NT2/D1 (cell line): ENCODE measurements at regions not wholly inside any gene's neighbourhood (a gene's known extent, or its start where the extent isn't known, plus 50 kb on each side); places are given as distances from the start of the nearest gene placed in this dataset.

Experiments
- YY1 ChIP-seq: IDR thresholded peaks from 2 replicates; pipeline ENCODE4 v1.6.1; 2011; ENCODE audit not compliant: insufficient read length, insufficient read depth
- ZNF274 ChIP-seq: IDR thresholded peaks from 2 replicates; pipeline ENCODE4 v1.6.1; 2011; ENCODE audit warnings: mild to moderate bottlenecking, low read depth, low read length

DNA sequence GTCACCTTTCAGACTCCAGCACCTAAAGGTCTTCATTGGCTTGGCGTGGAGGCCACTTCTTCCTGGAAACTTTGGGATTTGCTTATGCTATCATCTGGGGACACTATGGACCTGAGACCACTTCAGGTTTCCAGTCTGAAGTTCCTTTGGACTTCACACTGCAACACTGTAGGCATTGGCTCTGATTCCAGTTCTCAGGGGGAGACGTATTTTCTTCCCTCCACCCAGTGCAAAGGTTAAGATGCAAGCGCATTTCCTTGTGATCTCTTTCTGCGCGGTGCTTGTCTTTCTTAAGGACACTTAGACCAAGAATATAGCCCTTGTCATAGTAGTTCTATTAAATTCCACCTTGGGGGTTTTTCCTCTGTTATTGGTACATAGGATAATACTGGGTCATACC lies 299.8 kb downstream of the TSHZ3 start:
- TF ChIP-seq ZNF274 (no peak), YY1 (no peak)
